Activated naive CD4-positive, alpha-beta T cell treated with anti-CD3 and anti-CD28 coated beads, Interleukin-2, amount 10 ng/mL, durations not matched to agents 7 days and 5 days (primary cell): ENCODE measurements at regions not wholly inside any gene's neighbourhood (a gene's known extent, or its start where the extent isn't known, plus 50 kb on each side); places are given as distances from the start of the nearest gene placed in this dataset.
"Not testable (repeated sequence)": the region's sequence is repeated elsewhere in the genome, so short reads cannot be mapped to it uniquely, and the experiment has no call there.

Source experiments
- CTCF ChIA-PET: fragments of 350-600 bp; sonication (Branson Sonifier 250); formaldehyde crosslinking; loops from one replicate; lab custom pipeline; 2021; ENCODE audit warnings: antibody characterized with exemption; lab: Charles Lee
- DNase-seq: peaks from one replicate; pipeline ENCODE4 v3.0.0-alpha.2; 2020
- H3K27ac Mint-ChIP-seq: one replicate; pipeline ENCODE4 v1.8.0; 2021; ENCODE audit warnings: mild to moderate bottlenecking, moderate library complexity, mixed read lengths
- H3K27me3 Mint-ChIP-seq: one replicate; pipeline ENCODE4 v1.8.0; 2021; ENCODE audit warnings: mild to moderate bottlenecking, mixed read lengths
- H3K36me3 Mint-ChIP-seq: one replicate; pipeline ENCODE4 v1.8.0; 2021; ENCODE audit warnings: mixed read lengths
- H3K4me1 Mint-ChIP-seq: one replicate; pipeline ENCODE4 v1.8.0; 2021; ENCODE audit warnings: mixed read lengths
- H3K4me3 Mint-ChIP-seq: one replicate; pipeline ENCODE4 v1.8.0; 2021; ENCODE audit warnings: mild to moderate bottlenecking, moderate library complexity, mixed read lengths
- H3K9me3 Mint-ChIP-seq: one replicate; pipeline ENCODE4 v1.8.0; 2021; ENCODE audit warnings: mixed read lengths

- H3K4me3 Mint-ChIP-seq = peak overlapping the region; percentile 55
- no peaks in the 10 kb centered on the region for H3K27me3 Mint-ChIP-seq
- peak overlapping the region; percentile 84 for H3K27ac Mint-ChIP-seq
- H3K9me3 Mint-ChIP-seq = peaks cover 10% of the 10 kb centered on the region
- peaks cover 64% of the 10 kb centered on the region for H3K4me1 Mint-ChIP-seq
- peaks cover 57% of the 10 kb centered on the region for H3K36me3 Mint-ChIP-seq
- CTCF ChIA-PET = interaction anchor here (0.7 to 1.1 kb wide), 2 partner anchors 48 to 253 kb away, joined by 3 read pairs; partner anchors contain the start of gene ZC3H12D
- no peak for DNase-seq
Observed at GRCh38 chr6:149231778-149232177, 85.7 kb upstream of the TAB2 start.

- H3K36me3 Mint-ChIP-seq = peaks cover 60% of the 10 kb centered on the region
Observed at GRCh38 chr6:149233056-149233715, 84.3 kb upstream of the TAB2 start.

GRCh38 chr6:149234051-149234962 is 83.2 kb upstream of the TAB2 start:
- peaks cover 36% of the 10 kb centered on the region for H3K9me3 Mint-ChIP-seq
- peak; percentile 49 for DNase-seq
- peak overlapping the region; percentile 67 for H3K4me3 Mint-ChIP-seq
- peaks cover 62% of the 10 kb centered on the region for H3K4me1 Mint-ChIP-seq
- peak overlapping the region; percentile 95 for H3K27ac Mint-ChIP-seq
- no peaks in the 10 kb centered on the region for H3K27me3 Mint-ChIP-seq
- peaks cover 63% of the 10 kb centered on the region for H3K36me3 Mint-ChIP-seq
- CTCF ChIA-PET = no interaction called here

More at GRCh38 chr6:149233056-149233715, 84.3 kb upstream of the TAB2 start:
- H3K9me3 Mint-ChIP-seq = peaks cover 24% of the 10 kb centered on the region
- CTCF ChIA-PET = no interaction called here
- H3K27me3 Mint-ChIP-seq = no peaks in the 10 kb centered on the region
- H3K4me3 Mint-ChIP-seq = peak overlapping the region; percentile 67
- DNase-seq = peak; percentile 65
- peaks cover 62% of the 10 kb centered on the region for H3K4me1 Mint-ChIP-seq
- peak overlapping the region; percentile 95 for H3K27ac Mint-ChIP-seq

- Mint-ChIP-seq H3K27ac (peak overlapping the region; percentile 95), H3K27me3 (no peaks in the 10 kb centered on the region), H3K36me3 (peaks cover 59% of the 10 kb centered on the region), H3K9me3 (peaks cover 43% of the 10 kb centered on the region), H3K4me3 (peak overlapping the region; percentile 67), H3K4me1 (peaks cover 61% of the 10 kb centered on the region)
- no peak for DNase-seq
- CTCF ChIA-PET = no interaction called here
Observed at GRCh38 chr6:149235130-149235561, 82.4 kb upstream of the TAB2 start.

GRCh38 chr6:149236589-149236988 is 80.9 kb upstream of the TAB2 start:
- CTCF ChIA-PET = interaction anchor here (0.7 to 0.9 kb wide), 3 partner anchors 11 to 89 kb away, joined by 3 to 5 read pairs (median 4); no protein-coding TSS in a partner anchor
- Mint-ChIP-seq H3K9me3 (peaks cover 49% of the 10 kb centered on the region), H3K36me3 (peaks cover 58% of the 10 kb centered on the region), H3K4me1 (peaks cover 51% of the 10 kb centered on the region), H3K27me3 (no peaks in the 10 kb centered on the region), H3K27ac (no peak overlapping the region), H3K4me3 (no peak overlapping the region)
- no peak for DNase-seq

- DNase-seq = no peak
- Mint-ChIP-seq H3K36me3 (peaks cover 57% of the 10 kb centered on the region), H3K27ac (peak overlapping the region; percentile 68), H3K4me3 (no peak overlapping the region), H3K27me3 (no peaks in the 10 kb centered on the region), H3K4me1 (peaks cover 42% of the 10 kb centered on the region), H3K9me3 (peaks cover 51% of the 10 kb centered on the region)
- CTCF ChIA-PET = interaction anchor here (0.7 to 0.9 kb wide), 4 partner anchors 10 to 89 kb away, joined by 3 to 5 read pairs (median 4); no protein-coding TSS in a partner anchor
Observed at GRCh38 chr6:149237464-149237863, 80.0 kb upstream of the TAB2 start.

- no peak for DNase-seq
- H3K4me1 Mint-ChIP-seq = peaks cover 31% of the 10 kb centered on the region
- peaks cover 62% of the 10 kb centered on the region for H3K9me3 Mint-ChIP-seq
- peaks cover 63% of the 10 kb centered on the region for H3K36me3 Mint-ChIP-seq
- no peak overlapping the region for H3K27ac Mint-ChIP-seq
- no peaks in the 10 kb centered on the region for H3K27me3 Mint-ChIP-seq
- CTCF ChIA-PET = no interaction called here
- no peak overlapping the region for H3K4me3 Mint-ChIP-seq
Observed at GRCh38 chr6:149239573-149240209, 77.8 kb upstream of the TAB2 start.

GRCh38 chr6:149242883-149243282 is 74.6 kb upstream of the TAB2 start:
- Mint-ChIP-seq H3K4me1 (peaks cover 31% of the 10 kb centered on the region), H3K4me3 (no peak overlapping the region), H3K27me3 (no peaks in the 10 kb centered on the region), H3K27ac (no peak overlapping the region), H3K36me3 (peaks cover 51% of the 10 kb centered on the region), H3K9me3 (peaks cover 43% of the 10 kb centered on the region)
- no peak for DNase-seq
- CTCF ChIA-PET = no interaction called here

GRCh38 chr6:149244105-149244504 is 73.4 kb upstream of the TAB2 start:
- no peaks in the 10 kb centered on the region for H3K27me3 Mint-ChIP-seq
- H3K9me3 Mint-ChIP-seq = peaks cover 31% of the 10 kb centered on the region
- no peak for DNase-seq
- no peak overlapping the region for H3K27ac Mint-ChIP-seq
- H3K4me3 Mint-ChIP-seq = no peak overlapping the region
- peaks cover 39% of the 10 kb centered on the region for H3K36me3 Mint-ChIP-seq
- CTCF ChIA-PET = no interaction called here
- peaks cover 41% of the 10 kb centered on the region for H3K4me1 Mint-ChIP-seq

- CTCF ChIA-PET = interaction anchor here (1.7 kb wide), 1 partner anchor 10 kb away, joined by 4 read pairs; no protein-coding TSS in a partner anchor
Observed at GRCh38 chr6:149246691-149247384, 70.7 kb upstream of the TAB2 start.

GRCh38 chr6:149247385-149247763 is 70.1 kb upstream of the TAB2 start:
- Mint-ChIP-seq H3K27me3 (no peaks in the 10 kb centered on the region), H3K4me1 (peaks cover 55% of the 10 kb centered on the region), H3K9me3 (peaks cover 15% of the 10 kb centered on the region), H3K27ac (no peak overlapping the region), H3K4me3 (no peak overlapping the region), H3K36me3 (peaks cover 27% of the 10 kb centered on the region)
- CTCF ChIA-PET = interaction anchor here (1.7 kb wide), 1 partner anchor 10 kb away, joined by 4 read pairs; no protein-coding TSS in a partner anchor
- no peak for DNase-seq

More at GRCh38 chr6:149246691-149247384, 70.7 kb upstream of the TAB2 start:
- H3K27ac Mint-ChIP-seq = peak overlapping the region; percentile 86
- DNase-seq = peak; percentile 28
- H3K4me1 Mint-ChIP-seq = peaks cover 55% of the 10 kb centered on the region
- no peak overlapping the region for H3K4me3 Mint-ChIP-seq
- H3K27me3 Mint-ChIP-seq = no peaks in the 10 kb centered on the region
- H3K36me3 Mint-ChIP-seq = peaks cover 30% of the 10 kb centered on the region
- H3K9me3 Mint-ChIP-seq = peaks cover 18% of the 10 kb centered on the region

GRCh38 chr6:149248263-149248662 is 69.2 kb upstream of the TAB2 start:
- peaks cover 58% of the 10 kb centered on the region for H3K4me1 Mint-ChIP-seq
- peaks cover 16% of the 10 kb centered on the region for H3K9me3 Mint-ChIP-seq
- H3K27ac Mint-ChIP-seq, DNase-seq, H3K27me3 Mint-ChIP-seq, H3K4me3 Mint-ChIP-seq: not testable (repeated sequence)
- peaks cover 23% of the 10 kb centered on the region for H3K36me3 Mint-ChIP-seq
- CTCF ChIA-PET = interaction anchor here (1.7 kb wide), 1 partner anchor 11 kb away, joined by 4 read pairs; no protein-coding TSS in a partner anchor

GRCh38 chr6:149248693-149249369 is 68.7 kb upstream of the TAB2 start:
- CTCF ChIA-PET = interaction anchor here (1.7 kb wide), 1 partner anchor 12 kb away, joined by 4 read pairs; no protein-coding TSS in a partner anchor
- Mint-ChIP-seq H3K27ac (no peak overlapping the region), H3K27me3 (peaks cover 2% of the 10 kb centered on the region), H3K36me3 (peaks cover 18% of the 10 kb centered on the region), H3K4me3 (peak overlapping the region; percentile 31), H3K9me3 (peaks cover 11% of the 10 kb centered on the region), H3K4me1 (peaks cover 52% of the 10 kb centered on the region)
- peak; percentile 52 for DNase-seq
